K562 (cell line): ENCODE measurements at regions not wholly inside any gene's neighbourhood (a gene's known extent, or its start where the extent isn't known, plus 50 kb on each side); places are given as distances from the start of the nearest gene placed in this dataset.

Source experiments
- ATAC-seq: fragments of 200-7000 bp; cut with Tn5 transposase; 3 replicates; pipeline ENCODE4 v1.9.1; 2020; ENCODE audit warnings: moderate library complexity
- BruUV-seq: library from RNA; stranded (reverse); fragments of 400-500 nt; replicated peaks from 2 replicates; lab custom pipeline; 2021; lab: Mats Ljungman, UMichigan
- CTCF ChIA-PET: fragments of 300-600 bp; formaldehyde crosslinking; extraction: SDS; loops from one replicate; lab custom pipeline; 2021; ENCODE audit warnings: low intra/inter-chr PET ratio; lab: Yijun Ruan, JAX
- POLR2A ChIA-PET: fragments of 300-600, 350-650 bp; sonication (Branson Sonifier 250); formaldehyde crosslinking; extraction: SDS; loops from one replicate; lab custom pipeline; 2021; ENCODE audit warnings: antibody characterized with exemption, inconsistent platforms; lab: Yijun Ruan, JAX
- DNase-seq, 4 experiments: peaks; one replicate each; pipeline versions ENCODE4 v3.0.0 to v3.0.0-alpha.2; 2011 to 2018; ENCODE audit warnings: low spot score in 3 of 4, mixed read lengths in 3 of 4; ENCODE audit errors: extremely low read depth in 1 of 4
- FAIRE-seq: peaks from 2 replicates; lab custom pipeline; 2011; peaks lifted over from hg19 to GRCh38; lab: Jason Lieb, UNC
- H2AFZ ChIP-seq: 2 replicates; pipeline ENCODE4 v1.6.0; 2011; ENCODE audit warnings: low read depth, low read length, control low read depth, inconsistent platforms
- H3K27ac ChIP-seq: fragments of 200-600 bp; 3 replicates; pipeline ENCODE4 v1.8.0; 2011; ENCODE audit warnings: low read depth, mild to moderate bottlenecking, control low read depth, inconsistent platforms, low read length, moderate library complexity, mixed read lengths; ENCODE audit errors: extremely low read depth
- H3K27me3 ChIP-seq, 2 experiments: fragments of 300-600 bp in 1 of 2; 2 replicates in 1 of 2; 3 replicates in 1 of 2; pipeline versions ENCODE4 v1.6.0 to v1.8.0; 2011; ENCODE audit warnings: inconsistent platforms in 2 of 2, low read length in 2 of 2, mild to moderate bottlenecking in 1 of 2, mixed read lengths in 1 of 2, moderate library complexity in 1 of 2; ENCODE audit not compliant: control insufficient read depth in 2 of 2, insufficient read depth in 2 of 2
- H3K36me3 ChIP-seq: fragments of 300-600 bp; 3 replicates; pipeline ENCODE4 v1.8.0; 2011; ENCODE audit warnings: mild to moderate bottlenecking, low read length, inconsistent platforms; ENCODE audit not compliant: control insufficient read depth, insufficient read depth
- H3K4me1 ChIP-seq, 2 experiments: fragments of 200-600 bp in 1 of 2; replicated peaks in 1 of 2; 2 replicates in 1 of 2; 3 replicates in 1 of 2; pipeline versions ENCODE4 v1.5.1 to v1.8.0; 2011; ENCODE audit warnings: inconsistent platforms in 2 of 2, low read length in 2 of 2, mild to moderate bottlenecking in 1 of 2, mixed read lengths in 1 of 2, moderate library complexity in 1 of 2; ENCODE audit not compliant: control insufficient read depth in 2 of 2, insufficient read depth in 2 of 2
- H3K4me2 ChIP-seq: 2 replicates; pipeline ENCODE4 v1.6.1; 2011; ENCODE audit warnings: low read length, control low read depth, inconsistent platforms, mixed read lengths; ENCODE audit not compliant: insufficient read depth
- H3K4me3 ChIP-seq: fragments of 200-600 bp; sonication (generic), shearing (Covaris generic); 2 replicates; pipeline ENCODE4 v1.5.1; 2016; ENCODE audit warnings: control low read depth, inconsistent platforms
- H3K79me2 ChIP-seq: fragments of 200-600 bp; 3 replicates; pipeline ENCODE4 v1.8.0; 2011; ENCODE audit warnings: low read length, inconsistent platforms; ENCODE audit not compliant: control insufficient read depth, insufficient read depth
- H3K9ac ChIP-seq, 2 experiments: 2 replicates each; pipeline versions ENCODE4 v1.6.0 to v1.6.1; 2011; ENCODE audit warnings: low read depth in 2 of 2, low read length in 2 of 2, control low read depth in 1 of 2, inconsistent platforms in 1 of 2, mild to moderate bottlenecking in 1 of 2, mixed read lengths in 1 of 2; ENCODE audit not compliant: insufficient read depth in 1 of 2
- H3K9me1 ChIP-seq: one replicate; pipeline ENCODE4 v1.6.0; 2011; ENCODE audit warnings: inconsistent platforms, mild to moderate bottlenecking, low read length, moderate library complexity; ENCODE audit not compliant: control insufficient read depth, insufficient read depth
- H3K9me3 ChIP-seq: replicated peaks from 2 replicates; pipeline ENCODE4 v1.5.1; 2011; ENCODE audit warnings: low read depth, low read length, inconsistent platforms; ENCODE audit not compliant: control insufficient read depth, insufficient read depth
- H4K20me1 ChIP-seq: replicated peaks from 2 replicates; pipeline ENCODE4 v1.6.1; 2011; ENCODE audit warnings: low read length, inconsistent platforms, mixed read lengths; ENCODE audit not compliant: control insufficient read depth, insufficient read depth
- CTCF ChIP-seq, 3 experiments: IDR thresholded peaks in 2 of 3; conservative IDR thresholded peaks in 1 of 3; 2 replicates each; pipeline ENCODE4 v1.5.1; 2011 to 2012; ENCODE audit warnings: low read length in 3 of 3, mild to moderate bottlenecking in 3 of 3, control low read depth in 2 of 3, improper control_type of control experiment in 1 of 3, inconsistent platforms in 1 of 3, low read depth in 1 of 3, mixed read lengths in 1 of 3, moderate library complexity in 1 of 3; ENCODE audit not compliant: insufficient read depth in 2 of 3
- ERF ChIP-seq: fragments of 450-650 bp; formaldehyde crosslinking; IDR thresholded peaks from 2 replicates; pipeline ENCODE4 v1.4.0; 2020; ENCODE audit warnings: mild to moderate bottlenecking, mixed read lengths
- HIVEP1 ChIP-seq: fragments of 250-450 bp; sonication (Bioruptor Pico); IDR thresholded peaks from 2 replicates; pipeline ENCODE4 v1.4.0; 2020; ENCODE audit warnings: mild to moderate bottlenecking
- HMGN3 ChIP-seq: IDR thresholded peaks from 2 replicates; pipeline ENCODE4 v1.6.1; 2011; ENCODE audit warnings: borderline replicate concordance, low read depth, mild to moderate bottlenecking, mixed read lengths, low read length; ENCODE audit not compliant: insufficient read length; ENCODE audit errors: extremely low read depth
- ILF3 ChIP-seq: fragments of 450-650 bp; IDR thresholded peaks from 2 replicates; pipeline ENCODE4 v1.6.1; 2018; ENCODE audit warnings: antibody characterized with exemption, mild to moderate bottlenecking, moderate library complexity, borderline replicate concordance
- MBD2 ChIP-seq: sonication (generic); IDR thresholded peaks from 2 replicates; pipeline ENCODE4 v1.6.1; 2016; ENCODE audit warnings: low read depth, borderline replicate concordance
- RBM39 ChIP-seq: fragments of 200-400 bp; formaldehyde crosslinking; optimal IDR thresholded peaks from 2 replicates; pipeline ENCODE3; 2018; ENCODE audit warnings: low read depth, low read length
- RNF2 ChIP-seq: sonication (generic); IDR thresholded peaks from 2 replicates; pipeline ENCODE4 v1.6.1; 2016
- SMAD3 ChIP-seq: fragments of 450-650 bp; formaldehyde crosslinking; conservative IDR thresholded peaks from 2 replicates; pipeline ENCODE4 v1.4.0; 2020; ENCODE audit warnings: mild to moderate bottlenecking
- SUPT5H ChIP-seq: fragments of 450-650 bp; IDR thresholded peaks from 2 replicates; pipeline ENCODE4 v1.6.1; 2016
- VEZF1 ChIP-seq: fragments of 200-800 bp; sonication (Bioruptor generic); IDR thresholded peaks from 2 replicates; pipeline ENCODE4 v1.6.1; 2017; ENCODE audit warnings: missing genetic modification characterization, missing compliant biosample characterization
- ZNF778 ChIP-seq: fragments of 450-650 bp; formaldehyde crosslinking; IDR thresholded peaks from 2 replicates; pipeline ENCODE4 v1.4.0; 2020; ENCODE audit warnings: mild to moderate bottlenecking, moderate library complexity
- ZSCAN32 ChIP-seq: fragments of 450-650 bp; formaldehyde crosslinking; IDR thresholded peaks from 2 replicates; pipeline ENCODE4 v1.4.0; 2020; ENCODE audit warnings: mild to moderate bottlenecking, moderate library complexity
- WGBS: fragments of 100-300 bp; shearing (Covaris generic); methylation state at CpG from one replicate; pipeline ENCODE4 v1.1.6; 2016; ENCODE audit warnings: low coverage, mixed read lengths; ENCODE audit not compliant: insufficient coverage; ENCODE audit errors: missing lambda C conversion rate; 5-methylcytosine and 5-hydroxymethylcytosine counted together
- in situ Hi-C: fragments of 300-500 bp; cut with MboI; formaldehyde crosslinking; loops from 4 replicates; pipeline ENCODE4 v1.15.0; 2018; ENCODE audit warnings: inconsistent platforms, mixed read lengths
- intact Hi-C: fragments of 100-400 bp; cut with micrococcal nuclease; formaldehyde crosslinking; loops from 2 replicates; pipeline ENCODE4 v1.14.2; 2022

DNA sequence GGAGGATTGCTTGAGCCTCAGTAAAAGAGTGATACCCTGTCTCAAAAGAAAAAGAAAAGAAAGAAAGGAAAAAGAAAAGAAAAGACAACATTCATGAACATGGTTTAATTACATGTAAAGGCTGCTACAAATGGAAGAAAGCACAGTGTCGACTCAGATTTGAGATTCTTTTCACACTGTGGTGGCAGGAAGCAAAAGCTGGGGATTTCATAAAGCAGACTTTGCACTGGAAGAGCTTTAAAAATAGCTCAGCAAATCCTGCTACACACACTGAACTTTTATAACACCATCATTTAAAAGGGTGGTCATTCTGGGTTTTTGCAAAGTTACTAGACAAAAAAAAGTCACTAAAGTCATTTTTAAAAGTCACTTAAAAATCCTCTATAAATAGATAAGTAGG lies 140.8 kb downstream of the CEMIP2 start:
- Histone ChIP-seq H3K9me3 (no peaks in the 10 kb centered on the region), H3K36me3 (no peaks in the 10 kb centered on the region), H2AFZ (no peak overlapping the region), H3K4me2 (no peak overlapping the region), H3K27ac (no peak overlapping the region), H3K27me3 (no peaks in the 10 kb centered on the region), H3K9ac (no peak overlapping the region), H4K20me1 (no peaks in the 10 kb centered on the region), H3K79me2 (no peaks in the 10 kb centered on the region), H3K4me3 (no peak overlapping the region), H3K9me1 (no peaks in the 10 kb centered on the region), H3K4me1 (peaks cover 0 to 27% of the 10 kb centered on the region in 2 experiments; a peak in 3 of 5 replicates)
- TF ChIP-seq ZNF778 (CRISPR knock-in tag) (no peak), MBD2 (no peak), SMAD3 (CRISPR knock-in tag) (no peak), CTCF (IDR thresholded peaks at IDR 0.05 in 2 of 3, conservative IDR thresholded peaks at IDR 0.05 in 1 of 3; ENCODE audit: insufficient read depth in 2 of 3, low read depth in 1 of 3, low read length in 3 of 3) (no peak), RBM39 (no peak), ILF3 (no peak), ZSCAN32 (no peak), HIVEP1 (CRISPR knock-in tag) (no peak), VEZF1 (CRISPR knock-in tag) (no peak), SUPT5H (no peak), HMGN3 (no peak), ERF (no peak), RNF2 (no peak)
- intact Hi-C loops: loop anchor here (5.0 kb wide), 1 partner anchor 90 kb away; no protein-coding TSS in a partner anchor
- no TSS peak for BruUV-seq
- ChIA-PET POLR2A (interaction anchor here (0.6 kb wide), 1 partner anchor 147 kb away, joined by 3 read pairs; no protein-coding TSS in a partner anchor), CTCF (no interaction called here)
- FAIRE-seq (no peak), ATAC-seq (no peak), DNase-seq (no peak)
- WGBS: 83% methylated on average over 1 of the region's 1 CpG
- in situ Hi-C loops: no loop called here
